ENCODE measurements at regions not wholly inside any gene's neighbourhood (a gene's known extent, or its start where the extent isn't known, plus 50 kb on each side); places are given as distances from the start of the nearest gene placed in this dataset.

- peaks cover 5% of the 10 kb centered on the region for H3K36me3 Mint-ChIP-seq
- Histone ChIP-seq H3K27ac (ENCODE audit: low read length) (no peak overlapping the region), H3K4me3 (ENCODE audit: control insufficient read depth in 1 of 2, extremely low read depth in 1 of 2, low read length in 1 of 2) (no peak overlapping the region), H3K4me1 (ENCODE audit: control insufficient read depth in 1 of 2, extremely low read depth in 1 of 2, insufficient read depth in 2 of 2, low read length in 2 of 2) (no peaks in the 10 kb centered on the region), H3K9me3 (no peaks in the 10 kb centered on the region), H3K27me3 (replicated peaks in 1 of 2; ENCODE audit: control insufficient read depth in 2 of 2, extremely low read depth in 1 of 2, insufficient read depth in 2 of 2, low read length in 1 of 2) (no peaks in the 10 kb centered on the region), H3K36me3 (ENCODE audit: control insufficient read depth in 2 of 2, extremely low read depth in 1 of 2, insufficient read depth in 1 of 2, low read length in 1 of 2) (no peaks in the 10 kb centered on the region)
- ChIA-PET CTCF (no interaction called here), POLR2A (no interaction called here)
- H3K27ac Mint-ChIP-seq: peak overlapping the region in 1 of 2 donors; percentile 45
- DNase-seq: no peak
- H3K4me3 Mint-ChIP-seq: no peak overlapping the region
- peaks cover 4 to 12% (median 5%) of the 10 kb centered on the region in 3 donors for H3K9me3 Mint-ChIP-seq
- peaks cover 16 to 52% of the 10 kb centered on the region in 2 donors for H3K27me3 Mint-ChIP-seq
- no peaks in the 10 kb centered on the region for H3K4me1 Mint-ChIP-seq
- ATAC-seq (replicated peaks in 1 of 4): no peak
- WGBS (ENCODE audit: insufficient coverage): no CpG with 5 or more reads among the region's 1 CpG
Measured at GRCh38 chr20:4352348-4352747, 103.3 kb upstream of the ADRA1D start.

GRCh38 chr20:4350096-4350495, 101.0 kb upstream of the ADRA1D start:
- Histone ChIP-seq H3K4me3 (ENCODE audit: control insufficient read depth in 1 of 2, extremely low read depth in 1 of 2, low read length in 1 of 2) (no peak overlapping the region), H3K27me3 (replicated peaks in 1 of 2; ENCODE audit: control insufficient read depth in 2 of 2, extremely low read depth in 1 of 2, insufficient read depth in 2 of 2, low read length in 1 of 2) (no peaks in the 10 kb centered on the region), H3K27ac (ENCODE audit: low read length) (no peak overlapping the region), H3K4me1 (ENCODE audit: control insufficient read depth in 1 of 2, extremely low read depth in 1 of 2, insufficient read depth in 2 of 2, low read length in 2 of 2) (no peaks in the 10 kb centered on the region), H3K36me3 (ENCODE audit: control insufficient read depth in 2 of 2, extremely low read depth in 1 of 2, insufficient read depth in 1 of 2, low read length in 1 of 2) (no peaks in the 10 kb centered on the region), H3K9me3 (no peaks in the 10 kb centered on the region)
- no peak for DNase-seq
- WGBS (ENCODE audit: insufficient coverage): no CpG with 5 or more reads among the region's 1 CpG
- peaks cover 5% of the 10 kb centered on the region for H3K36me3 Mint-ChIP-seq
- CTCF ChIA-PET: no interaction called here
- H3K27ac Mint-ChIP-seq: no peak overlapping the region
- POLR2A ChIA-PET: no interaction called here
- ATAC-seq (replicated peaks in 1 of 4): no peak
- no peak overlapping the region for H3K4me3 Mint-ChIP-seq
- H3K27me3 Mint-ChIP-seq: peaks cover 7 to 36% of the 10 kb centered on the region in 2 donors
- H3K4me1 Mint-ChIP-seq: no peaks in the 10 kb centered on the region
- peaks cover 4 to 12% (median 5%) of the 10 kb centered on the region in 3 donors for H3K9me3 Mint-ChIP-seq

GRCh38 chr20:4344670-4345069, 95.6 kb upstream of the ADRA1D start:
- Histone ChIP-seq H3K9me3 (no peaks in the 10 kb centered on the region), H3K27me3 (replicated peaks in 1 of 2; ENCODE audit: control insufficient read depth in 2 of 2, extremely low read depth in 1 of 2, insufficient read depth in 2 of 2, low read length in 1 of 2) (no peaks in the 10 kb centered on the region), H3K4me1 (ENCODE audit: control insufficient read depth in 1 of 2, extremely low read depth in 1 of 2, insufficient read depth in 2 of 2, low read length in 2 of 2) (no peaks in the 10 kb centered on the region), H3K27ac (ENCODE audit: low read length) (no peak overlapping the region), H3K36me3 (ENCODE audit: control insufficient read depth in 2 of 2, extremely low read depth in 1 of 2, insufficient read depth in 1 of 2, low read length in 1 of 2) (no peaks in the 10 kb centered on the region), H3K4me3 (ENCODE audit: control insufficient read depth in 1 of 2, extremely low read depth in 1 of 2, low read length in 1 of 2) (no peak overlapping the region)
- WGBS (ENCODE audit: insufficient coverage): no CpG with 5 or more reads among the region's 2 CpGs
- ChIA-PET CTCF (no interaction called here), POLR2A (no interaction called here)
- no peaks in the 10 kb centered on the region for H3K4me1 Mint-ChIP-seq
- DNase-seq (no peak), ATAC-seq (replicated peaks in 1 of 4) (no peak)
- H3K27ac Mint-ChIP-seq: no peak overlapping the region
- no peak overlapping the region for H3K4me3 Mint-ChIP-seq
- peaks cover 9 to 23% of the 10 kb centered on the region in 2 donors for H3K27me3 Mint-ChIP-seq
- H3K9me3 Mint-ChIP-seq: no peaks in the 10 kb centered on the region
- no peaks in the 10 kb centered on the region for H3K36me3 Mint-ChIP-seq

- POLR2A ChIA-PET: no interaction called here
Measured at GRCh38 chr20:4342609-4343008, 93.5 kb upstream of the ADRA1D start.

GRCh38 chr20:4341804-4342485, 92.9 kb upstream of the ADRA1D start:
- WGBS (ENCODE audit: insufficient coverage): 24% methylated on average over 2 of the region's 6 CpGs
- no peak overlapping the region for H3K4me3 Mint-ChIP-seq
- no peak for DNase-seq
- H3K27ac Mint-ChIP-seq: no peak overlapping the region
- no peak for ATAC-seq (replicated peaks in 1 of 4)
- Histone ChIP-seq H3K27me3 (replicated peaks in 1 of 2; ENCODE audit: control insufficient read depth in 2 of 2, extremely low read depth in 1 of 2, insufficient read depth in 2 of 2, low read length in 1 of 2) (peaks cover 0 to 4% of the 10 kb centered on the region in 2 experiments), H3K27ac (ENCODE audit: low read length) (no peak overlapping the region), H3K36me3 (ENCODE audit: control insufficient read depth in 2 of 2, extremely low read depth in 1 of 2, insufficient read depth in 1 of 2, low read length in 1 of 2) (no peaks in the 10 kb centered on the region), H3K9me3 (no peaks in the 10 kb centered on the region), H3K4me1 (ENCODE audit: control insufficient read depth in 1 of 2, extremely low read depth in 1 of 2, insufficient read depth in 2 of 2, low read length in 2 of 2) (no peaks in the 10 kb centered on the region), H3K4me3 (ENCODE audit: control insufficient read depth in 1 of 2, extremely low read depth in 1 of 2, low read length in 1 of 2) (no peak overlapping the region)
- ChIA-PET POLR2A (no interaction called here), CTCF (interaction anchor here in 1 of 2 donors (0.6 kb wide), 1 partner anchor 369 kb away, joined by 3 read pairs; no protein-coding TSS in a partner anchor)
- H3K4me1 Mint-ChIP-seq: no peaks in the 10 kb centered on the region
- peaks cover 14% of the 10 kb centered on the region in 2 donors for H3K27me3 Mint-ChIP-seq
- H3K9me3 Mint-ChIP-seq: no peaks in the 10 kb centered on the region
- H3K36me3 Mint-ChIP-seq: no peaks in the 10 kb centered on the region

More at GRCh38 chr20:4342609-4343008, 93.5 kb upstream of the ADRA1D start:
- 55% methylated on average over 1 of the region's 2 CpGs for WGBS (ENCODE audit: insufficient coverage)
- Histone ChIP-seq H3K27ac (ENCODE audit: low read length) (no peak overlapping the region), H3K9me3 (no peaks in the 10 kb centered on the region), H3K4me3 (ENCODE audit: control insufficient read depth in 1 of 2, extremely low read depth in 1 of 2, low read length in 1 of 2) (no peak overlapping the region), H3K36me3 (ENCODE audit: control insufficient read depth in 2 of 2, extremely low read depth in 1 of 2, insufficient read depth in 1 of 2, low read length in 1 of 2) (no peaks in the 10 kb centered on the region), H3K27me3 (replicated peaks in 1 of 2; ENCODE audit: control insufficient read depth in 2 of 2, extremely low read depth in 1 of 2, insufficient read depth in 2 of 2, low read length in 1 of 2) (peaks cover 0 to 2% of the 10 kb centered on the region in 2 experiments), H3K4me1 (ENCODE audit: control insufficient read depth in 1 of 2, extremely low read depth in 1 of 2, insufficient read depth in 2 of 2, low read length in 2 of 2) (no peaks in the 10 kb centered on the region)
- DNase-seq (no peak), ATAC-seq (replicated peaks in 1 of 4) (no peak)
- no peaks in the 10 kb centered on the region for H3K9me3 Mint-ChIP-seq
- peaks cover 14 to 17% of the 10 kb centered on the region in 2 donors for H3K27me3 Mint-ChIP-seq
- CTCF ChIA-PET: interaction anchor here in 1 of 2 donors (0.6 kb wide), 1 partner anchor 368 kb away, joined by 3 read pairs; no protein-coding TSS in a partner anchor
- no peaks in the 10 kb centered on the region for H3K4me1 Mint-ChIP-seq
- no peaks in the 10 kb centered on the region for H3K36me3 Mint-ChIP-seq
- H3K27ac Mint-ChIP-seq: no peak overlapping the region
- H3K4me3 Mint-ChIP-seq: no peak overlapping the region

GRCh38 chr20:4335722-4336121, 86.6 kb upstream of the ADRA1D start:
- H3K9me3 Mint-ChIP-seq: no peaks in the 10 kb centered on the region
- Histone ChIP-seq H3K4me1 (ENCODE audit: control insufficient read depth in 1 of 2, extremely low read depth in 1 of 2, insufficient read depth in 2 of 2, low read length in 2 of 2) (no peaks in the 10 kb centered on the region), H3K36me3 (ENCODE audit: control insufficient read depth in 2 of 2, extremely low read depth in 1 of 2, insufficient read depth in 1 of 2, low read length in 1 of 2) (no peaks in the 10 kb centered on the region), H3K27ac (ENCODE audit: low read length) (no peak overlapping the region), H3K27me3 (replicated peaks in 1 of 2; ENCODE audit: control insufficient read depth in 2 of 2, extremely low read depth in 1 of 2, insufficient read depth in 2 of 2, low read length in 1 of 2) (peaks cover 0 to 22% of the 10 kb centered on the region in 2 experiments), H3K4me3 (ENCODE audit: control insufficient read depth in 1 of 2, extremely low read depth in 1 of 2, low read length in 1 of 2) (no peak overlapping the region), H3K9me3 (no peaks in the 10 kb centered on the region)
- H3K4me3 Mint-ChIP-seq: no peak overlapping the region
- ChIA-PET POLR2A (no interaction called here), CTCF (interaction anchor here in 1 of 2 donors (1.5 kb wide), 1 partner anchor 10 kb away, joined by 4 read pairs; no protein-coding TSS in a partner anchor)
- ATAC-seq (replicated peaks in 1 of 4): no peak
- peaks cover 17 to 32% of the 10 kb centered on the region in 2 donors for H3K27me3 Mint-ChIP-seq
- DNase-seq: no peak
- H3K27ac Mint-ChIP-seq: peak overlapping the region in 1 of 2 donors; percentile 74
- 100% methylated on average over 1 of the region's 1 CpG for WGBS (ENCODE audit: insufficient coverage)
- H3K4me1 Mint-ChIP-seq: no peaks in the 10 kb centered on the region
- H3K36me3 Mint-ChIP-seq: no peaks in the 10 kb centered on the region

Measured in T-cell (primary cell).